ENCODE measurements at regions not wholly inside any gene's neighbourhood (a gene's known extent, or its start where the extent isn't known, plus 50 kb on each side); places are given as distances from the start of the nearest gene placed in this dataset.
A peak's percentile ranks its signal among the peaks of the same experiment; 100 is the strongest.

GRCh38 chr12:62078020-62078419 lies 182.2 kb upstream of the USP15 start:
- no peak for DNase-seq

- no peak for DNase-seq
Measured at GRCh38 chr12:62082448-62082847, 177.8 kb upstream of the USP15 start.

DNA sequence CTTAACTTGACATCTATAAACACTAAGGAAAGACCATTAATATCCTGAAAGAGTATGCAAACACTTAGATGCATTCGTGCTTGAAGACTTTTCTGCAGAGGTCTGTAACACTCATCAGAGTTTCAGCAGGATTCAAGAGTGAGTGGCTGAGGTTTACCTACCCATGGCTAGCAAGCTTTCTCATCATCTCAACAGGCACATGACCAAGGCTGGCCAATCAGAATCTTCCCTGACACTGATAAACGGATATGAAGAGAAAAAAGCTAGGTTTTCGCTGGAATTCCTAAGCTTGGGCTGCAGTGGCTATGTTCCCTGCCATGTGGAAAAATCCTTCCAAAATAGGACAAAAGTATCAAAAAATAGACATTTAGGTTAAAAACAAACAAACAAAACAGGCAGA lies 162.1 kb upstream of the USP15 start:
- DNase-seq: no peak

DNA sequence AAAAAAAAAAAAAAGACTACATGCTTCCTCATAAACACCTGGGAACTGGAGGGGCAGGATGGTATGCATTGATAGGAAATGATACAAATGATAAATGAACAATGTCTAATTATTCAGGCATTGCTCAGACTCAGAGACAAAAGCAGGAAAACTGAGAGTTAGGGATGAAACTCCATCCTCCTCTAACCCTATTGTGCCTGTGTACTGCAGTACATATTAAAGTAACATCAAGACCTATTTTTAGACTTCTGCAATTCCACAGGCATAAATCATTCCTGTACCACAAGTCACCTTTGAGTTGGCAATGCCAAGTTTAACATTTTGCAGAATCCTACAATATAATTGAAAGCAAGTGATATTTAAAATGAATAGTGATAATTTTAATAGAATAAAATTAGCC lies 156.5 kb upstream of the USP15 start:
- no peak for DNase-seq

GRCh38 chr12:62106547-62107185 lies 153.5 kb upstream of the USP15 start:
- DNase-seq: no peak

DNA sequence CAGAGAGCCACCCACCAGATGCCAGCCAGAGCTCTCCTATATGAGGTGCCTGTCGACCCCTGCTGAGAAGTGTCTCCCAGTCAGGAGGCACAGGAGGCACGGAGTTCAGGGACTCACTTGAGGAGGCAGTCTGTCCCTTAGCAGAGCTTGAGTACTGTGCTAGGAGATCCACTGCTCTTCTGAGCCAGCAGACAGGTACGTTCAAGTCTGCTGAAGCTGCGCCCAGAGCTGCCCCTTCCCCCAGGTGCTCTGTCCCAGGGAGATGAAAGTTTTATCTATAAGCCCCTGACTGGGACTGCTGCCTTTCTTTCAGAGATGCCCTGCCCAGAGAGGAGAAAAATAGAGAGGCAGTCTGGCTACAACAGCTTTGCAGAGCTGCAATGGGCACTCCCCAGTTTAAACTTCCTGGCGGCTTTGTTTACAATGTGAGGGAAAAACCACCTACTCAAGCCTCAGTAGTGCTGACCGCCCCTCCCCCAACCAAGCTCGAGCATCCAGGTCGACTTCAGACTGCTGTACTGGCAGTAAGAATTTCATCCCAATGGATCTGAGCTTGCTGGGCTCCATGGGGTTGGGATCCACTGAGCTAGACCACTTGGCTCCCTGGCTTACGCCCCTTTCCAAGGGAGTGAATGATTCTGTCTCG lies 146.7 kb upstream of the USP15 start:
- DNase-seq: no peak

- DNase-seq: no peak
Measured at GRCh38 chr12:62116986-62117385, 143.2 kb upstream of the USP15 start.

DNA sequence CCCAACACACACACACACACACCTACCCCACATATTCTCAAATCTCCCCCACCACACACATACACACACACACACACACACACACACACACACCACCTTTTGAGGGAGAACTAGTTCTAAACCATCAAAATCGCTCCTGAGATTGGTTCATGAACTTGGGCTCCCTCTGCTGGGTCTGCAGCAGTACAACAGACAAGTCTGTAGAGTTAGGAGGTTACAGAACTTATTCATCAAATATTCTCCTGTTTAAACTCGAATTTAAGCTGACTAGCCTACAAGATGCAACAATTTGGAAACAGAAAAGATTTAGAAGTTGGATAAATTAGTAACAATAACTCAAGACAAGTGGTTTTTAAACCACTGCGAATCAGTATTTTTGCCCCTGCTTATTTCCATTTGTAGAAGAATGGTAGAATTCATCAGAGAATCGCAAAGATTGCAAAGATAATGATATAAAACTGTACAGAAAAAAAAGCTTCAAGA lies 136.4 kb upstream of the USP15 start:
- peak; percentile 1 for DNase-seq

GRCh38 chr12:62127516-62127915 lies 132.7 kb upstream of the USP15 start:
- no peak for DNase-seq

DNA sequence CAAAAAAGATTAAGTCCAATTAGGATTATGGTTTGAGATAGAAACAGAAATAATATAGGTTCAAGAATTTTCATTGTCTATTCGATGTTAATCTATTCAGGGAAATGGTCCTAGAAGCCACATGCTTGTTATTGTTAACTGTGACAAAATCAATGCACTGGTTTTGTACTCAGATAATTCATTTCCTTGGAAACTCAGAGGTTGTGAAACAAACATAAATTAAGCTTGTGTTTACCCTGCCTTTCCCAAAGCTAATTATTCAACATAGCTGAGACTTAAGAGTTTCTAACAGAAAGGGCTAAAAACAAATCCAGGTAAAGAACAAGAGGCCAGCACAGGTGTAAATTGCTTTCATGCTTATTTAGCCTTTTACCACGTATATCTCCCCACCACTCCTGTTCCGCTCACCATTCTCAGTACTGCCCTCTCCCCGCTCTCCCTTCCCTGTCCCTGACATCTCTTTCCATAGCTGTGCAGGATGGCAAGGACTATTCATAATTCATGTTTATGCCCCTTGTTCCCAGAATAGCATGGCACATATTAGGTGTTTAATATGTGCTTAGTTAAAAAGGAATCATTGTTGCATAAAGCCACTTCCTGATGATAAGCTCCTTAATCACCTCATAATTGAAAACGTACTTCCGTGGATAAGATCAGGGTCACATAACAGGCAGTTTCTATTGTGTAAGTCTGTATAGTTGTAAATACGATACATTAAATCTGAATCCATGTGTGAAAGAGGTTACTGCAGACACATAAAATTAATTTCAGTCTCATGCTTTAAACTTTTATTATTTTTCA lies 131.8 kb upstream of the USP15 start:
- DNase-seq: no peak

DNA sequence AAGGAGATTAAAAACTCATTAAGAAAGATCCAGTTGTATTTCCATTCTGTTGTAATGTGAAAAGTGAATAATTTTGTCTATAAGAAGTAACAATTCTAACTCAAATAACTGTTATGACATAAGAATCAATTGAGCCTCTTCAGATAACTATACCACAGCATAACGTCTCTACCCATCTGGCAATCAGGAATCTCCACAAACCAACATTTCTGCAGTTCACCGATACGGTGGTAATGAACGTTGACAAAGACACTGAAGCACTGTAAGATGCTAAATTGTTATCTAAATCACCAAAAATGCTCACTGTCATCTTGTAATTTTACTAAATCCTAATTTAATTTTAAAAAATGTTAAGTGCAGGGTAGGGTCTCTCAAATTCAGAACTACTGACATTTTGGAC lies 130.9 kb upstream of the USP15 start:
- no peak for DNase-seq

GRCh38 chr12:62130402-62130801 lies 129.8 kb upstream of the USP15 start:
- no peak for DNase-seq

GRCh38 chr12:62130834-62131552 lies 129.2 kb upstream of the USP15 start:
- DNase-seq: no peak

DNA sequence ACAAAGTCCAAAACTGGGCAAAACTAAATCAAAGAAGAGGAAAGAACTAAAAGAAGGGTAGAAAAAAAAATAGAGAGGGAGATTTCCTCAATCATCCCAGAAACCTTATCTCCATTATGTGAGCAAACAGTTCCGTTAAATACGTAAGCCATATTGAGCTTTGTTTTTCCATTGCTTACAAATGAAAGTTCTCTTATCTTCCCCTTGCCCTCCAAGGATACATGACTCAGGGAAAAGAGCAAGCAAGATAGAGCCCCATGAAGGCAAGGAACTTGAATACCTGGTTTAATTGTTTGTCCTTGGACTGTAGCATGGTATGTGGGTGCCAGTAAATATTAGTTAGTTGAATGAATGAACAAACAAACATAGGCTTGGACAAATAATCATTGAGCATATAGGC lies 126.8 kb upstream of the USP15 start:
- no peak for DNase-seq

GRCh38 chr12:62135553-62136200 lies 124.5 kb upstream of the USP15 start:
- no peak for DNase-seq

GRCh38 chr12:62136496-62136895 lies 123.7 kb upstream of the USP15 start:
- DNase-seq: no peak

GRCh38 chr12:62138527-62138926 lies 121.7 kb upstream of the USP15 start:
- DNase-seq: no peak

DNA sequence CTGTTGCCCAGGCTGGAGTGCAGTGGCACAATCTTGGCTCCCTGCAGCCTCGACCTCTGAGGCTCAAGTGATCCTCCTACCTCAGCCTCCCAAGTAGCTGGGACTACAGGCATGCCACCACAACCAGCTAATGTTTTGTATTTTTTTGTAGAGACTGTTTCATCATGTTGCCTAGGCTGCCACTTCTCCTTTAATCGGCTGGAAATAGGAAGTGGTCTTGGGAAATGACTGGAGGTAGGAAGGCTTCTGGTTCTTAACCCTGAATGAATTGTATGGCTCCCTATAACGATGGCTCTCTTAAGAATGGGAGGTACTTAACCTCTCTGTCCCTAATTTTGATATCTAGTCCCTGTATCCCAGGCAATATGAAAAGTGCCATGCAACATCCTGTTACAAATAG lies 113.9 kb upstream of the USP15 start:
- no peak for DNase-seq

- no peak for DNase-seq
Measured at GRCh38 chr12:62158013-62158412, 102.2 kb upstream of the USP15 start.

DNA sequence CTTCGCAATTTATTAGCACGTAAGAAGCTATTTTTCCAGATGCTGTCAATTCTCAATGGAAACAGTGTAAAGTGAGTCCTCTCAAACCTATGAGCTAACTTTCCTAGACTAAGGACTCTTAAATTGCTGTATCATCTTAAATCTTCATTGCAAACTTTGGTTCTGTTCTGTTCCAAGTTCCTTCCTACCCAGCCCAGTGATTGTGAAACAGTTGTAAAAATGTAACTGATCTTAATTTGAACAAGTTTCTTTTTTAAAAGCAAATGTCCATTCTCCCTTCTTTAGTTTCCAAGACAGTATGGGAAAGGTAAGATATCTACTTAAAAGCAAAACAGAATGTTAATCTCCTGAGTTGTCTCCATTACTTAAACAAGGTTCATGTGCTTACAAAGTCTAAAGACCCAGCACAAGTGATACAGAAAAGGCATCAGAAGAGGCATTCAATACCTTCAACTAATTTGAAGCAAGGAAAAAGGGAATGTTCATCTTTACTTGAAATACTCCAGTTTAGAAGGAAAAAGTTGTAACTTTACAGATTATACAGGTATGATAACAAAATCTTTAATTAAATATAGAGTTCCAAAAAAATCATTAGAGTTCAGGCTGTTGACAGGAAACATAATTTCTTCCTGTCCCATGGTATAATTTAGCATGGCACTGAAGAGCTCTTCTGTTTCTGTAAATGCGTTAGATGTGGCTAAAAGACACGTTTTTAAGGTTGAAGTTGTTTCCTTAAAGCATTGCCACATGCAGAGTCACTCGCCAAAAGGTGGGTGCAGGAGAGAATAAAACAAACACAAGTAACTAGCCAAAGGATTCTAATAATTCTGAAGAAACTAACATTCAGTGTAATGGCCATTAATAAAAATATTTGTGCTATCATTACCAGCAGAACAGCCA lies 101.5 kb upstream of the USP15 start:
- DNase-seq: no peak

- DNase-seq: no peak
Measured at GRCh38 chr12:62162214-62162613, 98.0 kb upstream of the USP15 start.

GRCh38 chr12:62163368-62163767 lies 96.8 kb upstream of the USP15 start:
- DNase-seq: no peak
